Neural cell (in vitro differentiated cells): ENCODE measurements at regions not wholly inside any gene's neighbourhood (a gene's known extent, or its start where the extent isn't known, plus 50 kb on each side); places are given as distances from the start of the nearest gene placed in this dataset.

Experiments
- H2AFZ ChIP-seq: fragments of 200-600, 300-800 bp; sonication (generic), shearing (Covaris generic); 2 replicates; pipeline ENCODE4 v1.6.0; 2014; ENCODE audit warnings: low read depth, mild to moderate bottlenecking, antibody characterized with exemption, low read length, moderate library complexity
- H3F3A ChIP-seq: fragments of 200-600 bp; shearing (Covaris generic); 2 replicates; pipeline ENCODE4 v1.6.1; 2016; ENCODE audit warnings: mild to moderate bottlenecking, moderate library complexity, mixed read lengths, antibody characterized with exemption, low read length; ENCODE audit not compliant: insufficient read depth, poor library complexity, severe bottlenecking
- H3K27ac ChIP-seq: fragments of 200-600, 300-800 bp; sonication (generic), shearing (Covaris generic); 2 replicates; pipeline ENCODE4 v1.5.1; 2014; ENCODE audit warnings: mild to moderate bottlenecking, low read length, moderate library complexity
- H3K27me3 ChIP-seq: fragments of 300-800, 200-600 bp; sonication (generic), shearing (Covaris generic); 2 replicates; pipeline ENCODE4 v1.6.0; 2014; ENCODE audit warnings: mild to moderate bottlenecking, low read depth, low read length, moderate library complexity; ENCODE audit not compliant: insufficient read depth
- H3K36me3 ChIP-seq: fragments of 300-800, 200-600 bp; sonication (generic), shearing (Covaris generic); 2 replicates; pipeline ENCODE4 v1.5.1; 2014; ENCODE audit warnings: mild to moderate bottlenecking, antibody characterized with exemption, low read length, moderate library complexity; ENCODE audit not compliant: insufficient read depth
- H3K4me2 ChIP-seq: fragments of 300-800, 200-600 bp; sonication (generic), shearing (Covaris generic); 2 replicates; pipeline ENCODE4 v1.6.0; 2014; ENCODE audit warnings: mild to moderate bottlenecking, low read length
- H3K4me3 ChIP-seq: fragments of 300-800, 200-600 bp; sonication (generic), shearing (Covaris generic); 2 replicates; pipeline ENCODE4 v1.5.1; 2014; ENCODE audit warnings: mild to moderate bottlenecking, low read length, moderate library complexity
- H3K79me2 ChIP-seq: fragments of 200-600 bp; shearing (Covaris generic); replicated peaks from 2 replicates; pipeline ENCODE4 v1.6.0; 2014; ENCODE audit warnings: mild to moderate bottlenecking, low read length, moderate library complexity; ENCODE audit not compliant: insufficient read depth
- H3K9ac ChIP-seq: fragments of 300-800, 200-600 bp; sonication (generic), shearing (Covaris generic); 2 replicates; pipeline ENCODE4 v1.6.1; 2016; ENCODE audit warnings: mild to moderate bottlenecking, low read length, mixed read lengths
- H3K9me2 ChIP-seq: fragments of 200-600 bp; shearing (Covaris generic); 2 replicates; pipeline ENCODE4 v1.6.1; 2016; ENCODE audit warnings: mild to moderate bottlenecking, low read length, mixed read lengths; ENCODE audit not compliant: insufficient read depth
- H3K9me3 ChIP-seq: fragments of 200-600, 300-800 bp; sonication (generic), shearing (Covaris generic); 2 replicates; pipeline ENCODE4 v1.6.1; 2016; ENCODE audit warnings: mild to moderate bottlenecking, mixed run types, low read length, moderate library complexity, mixed read lengths
- H4K20me1 ChIP-seq: fragments of 200-600 bp; shearing (Covaris generic); 2 replicates; pipeline ENCODE4 v1.6.1; 2016; ENCODE audit warnings: mild to moderate bottlenecking, mixed run types; ENCODE audit not compliant: insufficient read depth
- EP300 ChIP-seq: fragments of 450-650 bp; conservative IDR thresholded peaks from 2 replicates; pipeline ENCODE4 v1.6.1; 2014; ENCODE audit warnings: antibody characterized with exemption, mild to moderate bottlenecking, moderate library complexity; ENCODE audit not compliant: poor library complexity, severe bottlenecking
- EZH2 ChIP-seq: fragments of 200-600, 300-800 bp; shearing (Covaris generic), sonication (generic); IDR thresholded peaks from 2 replicates; pipeline ENCODE4 v1.6.1; 2014; ENCODE audit warnings: antibody characterized with exemption, low read length, borderline replicate concordance, mild to moderate bottlenecking; ENCODE audit not compliant: insufficient read depth, poor library complexity, severe bottlenecking
- MXI1 ChIP-seq: fragments of 450-650 bp; conservative IDR thresholded peaks from 2 replicates; pipeline ENCODE4 v1.6.1; 2014; ENCODE audit warnings: antibody characterized with exemption, mild to moderate bottlenecking; ENCODE audit not compliant: poor library complexity, severe bottlenecking
- POLR2AphosphoS5 ChIP-seq: IDR thresholded peaks from 2 replicates; pipeline ENCODE4 v1.6.1; 2012
- RAD21 ChIP-seq: fragments of 450-650 bp; conservative IDR thresholded peaks from 2 replicates; pipeline ENCODE4 v1.6.1; 2014; ENCODE audit warnings: antibody characterized with exemption, mild to moderate bottlenecking, moderate library complexity
- SMC3 ChIP-seq: fragments of 450-650 bp; conservative IDR thresholded peaks from 2 replicates; pipeline ENCODE4 v1.6.1; 2014; ENCODE audit warnings: antibody characterized with exemption, mild to moderate bottlenecking, moderate library complexity; ENCODE audit not compliant: poor library complexity
- TAF1 ChIP-seq: IDR thresholded peaks from 2 replicates; pipeline ENCODE4 v1.6.1; 2012; ENCODE audit warnings: low read depth
- TF ChIP-seq, protein P1 (sequence below): fragments of 450-650 bp; IDR thresholded peaks from 2 replicates; pipeline ENCODE4 v1.5.1; 2014; ENCODE audit warnings: antibody characterized with exemption, mild to moderate bottlenecking, moderate library complexity; ENCODE audit not compliant: poor library complexity, severe bottlenecking
- TF ChIP-seq, protein P2 (sequence below): IDR thresholded peaks from 2 replicates; pipeline ENCODE4 v1.6.1; 2012; ENCODE audit warnings: borderline replicate concordance

DNA sequence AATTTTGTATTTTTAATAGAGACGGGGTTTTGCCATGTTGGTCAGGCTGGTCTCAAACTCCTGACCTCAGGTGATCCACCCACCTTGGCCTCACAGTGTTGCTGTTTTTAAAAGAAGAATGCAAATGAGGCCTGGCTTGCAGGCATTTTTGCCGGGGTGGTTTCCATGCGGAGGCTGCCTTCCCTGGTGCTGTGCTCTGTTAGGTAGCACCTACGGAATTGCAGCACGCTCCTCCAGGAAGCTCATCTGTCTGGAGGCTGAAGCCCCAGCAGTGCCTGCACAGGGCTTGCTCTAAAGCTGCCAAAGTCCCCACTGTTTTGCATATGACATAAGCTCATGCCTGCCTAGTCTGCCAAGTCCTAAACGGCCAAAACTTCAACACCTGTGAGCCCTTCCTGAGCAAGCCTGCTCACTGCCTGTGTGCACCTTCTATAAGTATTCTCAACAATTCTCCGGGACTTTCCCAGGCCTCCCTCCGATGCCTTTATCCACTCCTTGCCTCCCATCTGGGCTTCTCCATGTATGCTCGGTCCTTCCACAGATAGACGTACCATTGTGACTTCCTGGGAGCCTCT, 551.3 kb upstream of the RAB6C start:
- Histone ChIP-seq H3K36me3 (no peaks in the 10 kb centered on the region), H3K4me3 (no peak overlapping the region), H4K20me1 (no peaks in the 10 kb centered on the region), H3K9ac (no peak overlapping the region), H3K9me3 (no peaks in the 10 kb centered on the region), H3K27ac (no peak overlapping the region), H3F3A (no peaks in the 10 kb centered on the region), H3K79me2 (no peaks in the 10 kb centered on the region), H3K27me3 (no peaks in the 10 kb centered on the region), H3K9me2 (no peaks in the 10 kb centered on the region), H2AFZ (no peak overlapping the region), H3K4me2 (no peak overlapping the region)
- no peak for TF ChIP-seq EZH2
- TF ChIP-seq, protein P1, sequence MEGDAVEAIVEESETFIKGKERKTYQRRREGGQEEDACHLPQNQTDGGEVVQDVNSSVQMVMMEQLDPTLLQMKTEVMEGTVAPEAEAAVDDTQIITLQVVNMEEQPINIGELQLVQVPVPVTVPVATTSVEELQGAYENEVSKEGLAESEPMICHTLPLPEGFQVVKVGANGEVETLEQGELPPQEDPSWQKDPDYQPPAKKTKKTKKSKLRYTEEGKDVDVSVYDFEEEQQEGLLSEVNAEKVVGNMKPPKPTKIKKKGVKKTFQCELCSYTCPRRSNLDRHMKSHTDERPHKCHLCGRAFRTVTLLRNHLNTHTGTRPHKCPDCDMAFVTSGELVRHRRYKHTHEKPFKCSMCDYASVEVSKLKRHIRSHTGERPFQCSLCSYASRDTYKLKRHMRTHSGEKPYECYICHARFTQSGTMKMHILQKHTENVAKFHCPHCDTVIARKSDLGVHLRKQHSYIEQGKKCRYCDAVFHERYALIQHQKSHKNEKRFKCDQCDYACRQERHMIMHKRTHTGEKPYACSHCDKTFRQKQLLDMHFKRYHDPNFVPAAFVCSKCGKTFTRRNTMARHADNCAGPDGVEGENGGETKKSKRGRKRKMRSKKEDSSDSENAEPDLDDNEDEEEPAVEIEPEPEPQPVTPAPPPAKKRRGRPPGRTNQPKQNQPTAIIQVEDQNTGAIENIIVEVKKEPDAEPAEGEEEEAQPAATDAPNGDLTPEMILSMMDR, result no peak
- TF ChIP-seq, protein P2, sequence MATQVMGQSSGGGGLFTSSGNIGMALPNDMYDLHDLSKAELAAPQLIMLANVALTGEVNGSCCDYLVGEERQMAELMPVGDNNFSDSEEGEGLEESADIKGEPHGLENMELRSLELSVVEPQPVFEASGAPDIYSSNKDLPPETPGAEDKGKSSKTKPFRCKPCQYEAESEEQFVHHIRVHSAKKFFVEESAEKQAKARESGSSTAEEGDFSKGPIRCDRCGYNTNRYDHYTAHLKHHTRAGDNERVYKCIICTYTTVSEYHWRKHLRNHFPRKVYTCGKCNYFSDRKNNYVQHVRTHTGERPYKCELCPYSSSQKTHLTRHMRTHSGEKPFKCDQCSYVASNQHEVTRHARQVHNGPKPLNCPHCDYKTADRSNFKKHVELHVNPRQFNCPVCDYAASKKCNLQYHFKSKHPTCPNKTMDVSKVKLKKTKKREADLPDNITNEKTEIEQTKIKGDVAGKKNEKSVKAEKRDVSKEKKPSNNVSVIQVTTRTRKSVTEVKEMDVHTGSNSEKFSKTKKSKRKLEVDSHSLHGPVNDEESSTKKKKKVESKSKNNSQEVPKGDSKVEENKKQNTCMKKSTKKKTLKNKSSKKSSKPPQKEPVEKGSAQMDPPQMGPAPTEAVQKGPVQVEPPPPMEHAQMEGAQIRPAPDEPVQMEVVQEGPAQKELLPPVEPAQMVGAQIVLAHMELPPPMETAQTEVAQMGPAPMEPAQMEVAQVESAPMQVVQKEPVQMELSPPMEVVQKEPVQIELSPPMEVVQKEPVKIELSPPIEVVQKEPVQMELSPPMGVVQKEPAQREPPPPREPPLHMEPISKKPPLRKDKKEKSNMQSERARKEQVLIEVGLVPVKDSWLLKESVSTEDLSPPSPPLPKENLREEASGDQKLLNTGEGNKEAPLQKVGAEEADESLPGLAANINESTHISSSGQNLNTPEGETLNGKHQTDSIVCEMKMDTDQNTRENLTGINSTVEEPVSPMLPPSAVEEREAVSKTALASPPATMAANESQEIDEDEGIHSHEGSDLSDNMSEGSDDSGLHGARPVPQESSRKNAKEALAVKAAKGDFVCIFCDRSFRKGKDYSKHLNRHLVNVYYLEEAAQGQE, result no peak
- TF ChIP-seq TAF1, result no peak
- TF ChIP-seq SMC3, result no peak
- TF ChIP-seq EP300, result no peak
- no peak for TF ChIP-seq POLR2AphosphoS5
- no peak for TF ChIP-seq MXI1
- TF ChIP-seq RAD21, result no peak

DNA sequence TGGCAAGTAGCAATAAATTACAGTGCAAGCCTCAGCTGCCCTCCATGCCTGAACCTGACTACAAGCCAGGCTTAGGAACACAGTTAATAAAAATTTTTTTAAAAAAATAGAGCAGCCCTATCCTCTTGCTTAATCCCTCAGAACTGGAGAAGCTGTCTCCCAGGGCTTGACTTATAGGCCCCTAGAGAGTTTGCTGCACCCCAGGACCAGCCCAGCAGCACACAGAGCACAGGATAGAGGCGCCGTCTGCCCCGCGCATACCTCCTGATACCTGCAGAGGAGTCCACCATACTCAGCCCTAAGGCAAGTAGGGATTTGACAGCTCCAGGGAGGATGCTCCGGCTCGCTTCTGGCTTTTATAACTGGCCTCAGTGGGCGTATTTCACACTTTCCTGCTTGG, 548.6 kb upstream of the RAB6C start:
- TF ChIP-seq MXI1 (no peak), TAF1 (no peak), EP300 (no peak), POLR2AphosphoS5 (no peak), RAD21 (no peak), SMC3 (no peak), EZH2 (no peak)
- TF ChIP-seq, protein P1, result no peak
- TF ChIP-seq, protein P2, result no peak
- Histone ChIP-seq H3K36me3 (no peaks in the 10 kb centered on the region), H3F3A (no peaks in the 10 kb centered on the region), H2AFZ (no peak overlapping the region), H3K27me3 (no peaks in the 10 kb centered on the region), H3K4me2 (no peak overlapping the region), H3K79me2 (no peaks in the 10 kb centered on the region), H3K9ac (no peak overlapping the region), H3K27ac (no peak overlapping the region), H3K9me3 (no peaks in the 10 kb centered on the region), H3K9me2 (no peaks in the 10 kb centered on the region), H4K20me1 (no peaks in the 10 kb centered on the region), H3K4me3 (no peak overlapping the region)
